HG02981 (cell line): ENCODE measurements at regions not wholly inside any gene's neighbourhood (a gene's known extent, or its start where the extent isn't known, plus 50 kb on each side); places are given as distances from the start of the nearest gene placed in this dataset.

Experiments used
- ATAC-seq: cut with Tn5 transposase; IDR thresholded peaks from one replicate; pipeline ENCODE4 v1.9.1; 2021; ENCODE audit warnings: mild to moderate bottlenecking, moderate library complexity; ENCODE audit not compliant: unreplicated experiment

DNA sequence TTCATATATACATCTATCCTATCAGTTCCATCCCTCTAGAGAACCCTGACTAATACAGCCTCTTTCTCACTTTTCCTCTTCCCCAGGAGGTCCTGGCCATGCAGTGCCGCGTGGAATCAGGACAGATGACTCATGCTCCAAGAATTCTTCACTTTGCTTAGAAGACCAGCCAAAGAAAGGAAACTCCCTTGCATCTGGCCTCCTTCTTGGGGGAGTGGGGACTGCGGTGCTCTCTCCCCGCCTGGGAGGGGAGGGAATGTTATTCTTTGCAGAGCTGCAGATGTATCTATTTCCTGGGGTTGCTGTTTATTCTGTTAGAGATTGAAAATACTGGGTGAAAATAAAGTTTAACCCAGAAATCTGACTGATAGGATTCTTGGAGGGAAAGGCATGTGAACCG, 111.5 kb upstream of the SH3BP4 start:
- ATAC-seq: no peak

DNA sequence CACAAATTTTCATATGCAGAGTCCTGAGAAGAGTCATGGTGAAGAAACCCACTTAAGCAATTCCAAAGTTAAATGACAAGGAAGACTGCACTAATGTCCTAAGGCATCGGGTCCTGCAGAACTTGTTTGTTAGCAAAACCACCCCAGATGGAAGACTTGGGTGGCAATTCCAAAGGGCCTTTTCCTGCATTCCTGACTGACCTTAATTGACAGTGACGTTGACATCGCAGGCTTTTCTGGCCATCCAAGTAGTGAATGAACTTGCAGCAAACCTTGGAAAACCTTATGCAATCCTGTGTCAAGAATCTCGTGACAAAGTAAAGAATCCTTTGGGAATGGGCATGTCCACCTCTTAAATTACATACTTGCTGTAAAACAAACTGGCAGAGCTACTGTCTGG, 112.5 kb upstream of the SH3BP4 start:
- ATAC-seq: no peak

DNA sequence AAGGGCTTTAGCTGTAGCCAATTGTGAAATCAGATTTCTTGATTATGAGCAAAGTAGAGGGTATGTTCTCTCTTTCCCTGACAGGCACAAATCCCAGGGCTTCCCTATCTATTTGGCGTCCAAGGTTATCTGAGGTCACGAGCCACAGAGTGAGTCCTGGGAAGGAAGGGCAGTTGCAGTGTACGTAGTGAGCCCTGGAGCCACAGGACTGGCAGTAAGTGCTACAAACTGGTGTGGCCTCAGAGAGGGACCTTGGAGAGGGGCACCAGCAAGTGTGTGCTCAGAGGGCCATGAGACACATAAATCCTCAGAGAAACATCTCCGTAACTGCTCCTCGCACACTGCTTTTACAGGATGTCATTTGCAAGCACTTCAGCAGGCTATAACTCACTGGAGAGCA, 115.5 kb upstream of the SH3BP4 start:
- no peak for ATAC-seq

DNA sequence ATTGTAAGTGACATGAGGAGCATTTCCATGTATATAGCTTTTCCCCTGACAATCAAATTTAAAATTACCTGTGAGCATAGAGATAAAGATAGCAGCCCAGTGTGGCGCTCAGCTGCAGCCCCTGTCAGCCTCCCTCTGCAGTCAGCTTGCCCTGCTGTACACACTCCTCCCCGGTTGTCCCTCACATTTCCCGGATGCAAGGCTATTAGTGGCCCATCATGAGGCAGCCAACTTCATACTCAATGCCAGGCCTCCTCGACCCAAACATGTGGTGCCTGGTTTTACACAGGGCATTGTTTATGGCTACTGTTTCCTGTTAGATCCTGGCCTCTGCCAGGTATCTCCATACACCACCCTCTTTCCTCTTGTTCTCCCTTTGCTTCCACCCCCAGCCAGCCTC, 116.1 kb upstream of the SH3BP4 start:
- no peak for ATAC-seq

DNA sequence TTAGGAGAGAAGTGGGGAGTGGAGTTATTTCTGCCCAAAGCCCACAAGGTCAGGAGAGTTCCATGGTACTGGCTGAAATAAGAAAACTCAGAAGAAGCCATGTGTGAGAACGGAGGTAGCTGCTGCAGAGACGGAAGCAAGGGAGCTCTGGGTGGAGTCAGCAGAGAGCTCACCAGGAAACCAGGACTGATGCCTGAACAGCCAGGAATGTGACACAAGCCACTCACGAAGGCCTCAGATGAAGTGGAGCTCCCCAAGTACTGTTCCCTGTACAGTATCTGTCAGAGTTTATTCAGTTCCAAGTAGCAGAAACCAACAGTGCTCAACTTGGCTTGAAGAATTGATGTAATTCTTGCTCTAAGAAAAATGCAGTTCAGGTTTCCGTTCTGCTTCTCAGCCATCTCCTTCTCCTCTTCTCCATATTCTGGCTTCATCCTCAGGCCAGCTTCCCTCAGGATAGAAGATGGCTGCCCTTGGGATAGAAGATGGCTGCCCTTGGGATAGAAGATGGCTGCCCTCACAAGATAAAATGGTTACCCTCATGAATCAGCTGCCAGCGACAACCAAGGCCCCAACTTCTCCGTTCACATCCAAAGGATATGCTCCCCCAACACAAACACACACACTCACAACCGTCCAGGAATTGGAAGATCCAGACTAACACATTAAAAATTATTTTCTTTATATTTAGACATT, 117.4 kb upstream of the SH3BP4 start:
- no peak for ATAC-seq

DNA sequence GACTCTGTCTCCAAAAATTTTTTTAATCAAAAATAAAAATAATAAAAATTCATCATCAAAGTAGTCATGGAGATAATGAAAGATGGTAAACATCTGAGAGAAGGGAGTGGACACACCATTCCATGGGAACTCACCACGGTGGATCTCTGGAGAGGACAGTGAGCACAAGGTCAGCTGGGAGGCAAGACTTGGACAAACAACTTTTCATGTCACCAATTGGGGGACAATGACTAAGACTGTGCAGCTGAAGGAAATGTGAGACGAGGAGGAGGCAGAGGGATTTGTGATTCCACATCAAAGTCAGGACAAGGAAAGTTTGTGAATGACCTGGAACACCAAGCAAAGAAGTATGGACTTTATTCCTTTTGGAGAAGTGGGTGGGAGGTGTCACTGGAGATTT, 121.0 kb upstream of the SH3BP4 start:
- ATAC-seq: no peak

DNA sequence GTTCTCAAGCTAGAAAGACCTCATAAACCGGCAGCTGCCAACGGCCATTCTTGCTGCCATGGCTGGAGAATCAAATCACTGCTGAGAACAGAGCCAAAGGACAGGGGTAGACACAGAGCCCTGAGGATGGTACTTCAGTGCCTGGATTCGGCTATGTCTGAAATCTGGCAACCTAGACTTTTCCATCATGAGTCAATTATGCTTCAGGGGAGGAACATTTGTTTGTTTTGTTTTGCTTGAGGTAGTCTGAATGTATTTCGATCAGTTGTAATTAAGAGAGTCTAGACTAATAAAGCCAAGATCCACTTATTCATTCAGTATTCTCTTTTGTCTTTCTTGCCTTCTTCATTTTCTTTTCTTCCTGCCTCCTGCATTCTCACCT, 122.8 kb upstream of the SH3BP4 start:
- ATAC-seq: no peak

DNA sequence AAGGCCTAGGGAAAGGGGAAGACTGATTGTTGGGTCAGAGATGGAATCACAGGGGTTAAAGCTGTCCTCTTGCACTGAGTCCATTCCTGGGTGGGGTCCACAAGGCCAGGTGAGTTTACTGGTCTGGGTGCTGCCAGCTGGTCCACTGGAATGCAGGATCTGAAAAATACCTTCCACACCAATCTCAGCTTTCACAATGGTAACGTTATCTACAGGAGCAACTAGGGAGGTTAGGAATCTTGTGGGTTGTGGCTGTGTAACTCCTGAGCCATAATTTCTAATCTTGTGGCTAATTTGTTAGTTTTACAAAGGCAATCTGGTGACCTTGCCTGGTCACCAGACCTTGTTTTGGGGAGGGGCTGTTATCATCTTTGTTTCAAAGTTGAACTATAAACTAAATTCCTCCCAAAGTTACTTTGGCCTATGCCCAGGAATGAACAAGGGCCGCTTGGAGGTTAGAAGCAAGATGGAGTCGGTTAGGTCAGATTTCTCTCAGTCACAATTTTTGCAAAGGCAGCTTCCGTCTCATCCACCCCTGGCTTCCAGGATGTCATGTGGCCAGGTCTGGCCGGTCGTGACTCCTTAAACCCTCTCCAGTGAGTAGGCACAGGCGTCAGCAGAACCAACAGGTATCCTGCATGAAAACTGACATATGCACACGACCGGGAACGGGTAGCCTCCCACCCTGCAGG, 123.3 kb upstream of the SH3BP4 start:
- ATAC-seq: no peak

DNA sequence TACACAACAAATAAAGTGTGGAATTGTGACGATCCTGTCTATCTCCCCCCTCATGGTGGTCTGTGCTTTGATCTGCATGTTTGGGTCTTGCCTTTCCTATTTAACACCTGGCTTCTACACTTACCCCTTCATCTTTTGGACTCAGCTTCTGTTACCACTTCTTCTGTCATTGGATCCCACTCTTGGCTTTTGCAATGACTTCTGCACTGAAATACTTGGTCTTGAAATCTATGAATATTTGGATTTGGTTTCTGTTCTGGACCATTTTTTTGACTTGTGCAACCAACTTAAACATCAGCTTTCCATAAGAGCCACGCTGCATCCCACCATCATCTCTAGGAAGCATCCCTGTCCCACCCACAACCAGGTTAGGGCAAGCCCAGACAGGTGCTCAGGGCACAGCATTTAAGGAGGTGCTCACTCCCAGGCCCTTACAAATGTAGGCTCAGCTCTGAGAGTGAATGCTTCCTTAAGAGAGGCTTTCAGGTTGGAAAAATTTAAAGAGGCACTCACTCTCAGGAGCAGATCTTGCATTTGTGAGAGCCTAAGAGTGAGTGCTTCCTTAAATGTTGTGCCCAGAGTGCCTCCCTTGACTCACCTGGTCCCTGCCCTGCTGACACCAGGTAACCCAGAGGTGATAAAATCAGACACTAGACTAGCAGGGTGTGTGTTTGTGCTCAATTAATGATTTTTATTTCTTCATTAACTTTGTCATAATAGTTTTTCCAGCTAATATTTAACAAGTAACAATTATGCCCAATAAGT, 124.5 kb upstream of the SH3BP4 start:
- ATAC-seq: no peak

DNA sequence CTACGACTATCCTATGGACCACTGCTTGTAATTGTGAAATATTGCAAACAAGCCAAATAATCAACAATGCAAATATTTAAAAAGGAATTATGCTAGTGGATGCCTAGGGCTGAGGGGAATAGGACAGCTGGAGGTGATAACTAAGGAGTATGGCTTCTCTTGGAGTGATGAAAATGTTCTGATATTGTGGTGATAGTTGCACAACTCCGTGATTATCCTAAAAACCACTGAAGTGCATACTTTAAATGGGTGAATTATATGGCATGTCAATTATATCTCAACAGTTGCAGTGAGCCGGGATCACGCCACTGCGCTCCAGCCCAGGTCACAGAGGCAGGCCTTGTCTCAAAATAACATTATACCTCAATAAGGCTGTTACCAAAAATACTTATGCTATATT, 125.1 kb upstream of the SH3BP4 start:
- ATAC-seq: no peak

DNA sequence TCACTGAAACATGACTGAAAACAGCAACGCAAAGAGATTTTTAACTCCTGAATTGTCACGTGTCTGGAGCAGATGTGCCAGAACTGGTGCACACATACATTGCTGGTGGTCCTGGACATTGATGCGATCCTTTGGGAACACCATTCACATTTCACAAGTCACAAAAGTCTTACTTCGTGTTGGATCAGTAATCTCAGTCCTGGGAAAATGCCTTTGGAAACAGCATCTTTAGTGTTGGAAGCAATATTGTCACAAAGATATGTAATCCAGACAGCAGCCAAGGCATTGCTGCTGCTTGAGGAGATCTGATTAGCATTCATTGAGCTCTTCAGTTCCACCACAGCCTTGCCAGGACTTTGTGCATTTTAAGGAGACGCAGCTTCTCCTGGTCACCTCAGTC, 126.2 kb upstream of the SH3BP4 start:
- no peak for ATAC-seq

DNA sequence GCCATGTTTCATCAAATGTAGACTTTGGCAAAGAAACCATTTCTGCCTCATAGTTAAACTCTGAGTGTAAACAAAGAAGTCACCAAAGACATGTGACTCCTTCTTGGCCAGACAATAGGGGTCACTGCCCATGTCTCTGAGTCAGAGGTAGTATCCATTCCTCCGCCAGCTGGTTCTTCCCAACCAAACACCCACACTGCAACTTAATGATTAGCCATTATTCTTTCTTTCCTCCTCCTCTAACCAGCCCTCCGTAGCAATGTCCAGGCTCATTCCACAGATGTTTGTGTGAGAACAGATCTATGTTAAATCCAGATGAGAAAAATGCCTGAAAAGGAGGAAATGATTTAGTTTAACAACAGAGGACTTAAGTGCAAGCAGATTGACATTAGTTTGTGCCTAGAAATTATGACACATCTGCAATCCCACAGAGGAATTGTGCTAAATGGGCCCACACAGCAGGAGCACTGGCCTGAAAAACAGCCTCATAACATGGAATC, 127.9 kb upstream of the SH3BP4 start:
- ATAC-seq: no peak

DNA sequence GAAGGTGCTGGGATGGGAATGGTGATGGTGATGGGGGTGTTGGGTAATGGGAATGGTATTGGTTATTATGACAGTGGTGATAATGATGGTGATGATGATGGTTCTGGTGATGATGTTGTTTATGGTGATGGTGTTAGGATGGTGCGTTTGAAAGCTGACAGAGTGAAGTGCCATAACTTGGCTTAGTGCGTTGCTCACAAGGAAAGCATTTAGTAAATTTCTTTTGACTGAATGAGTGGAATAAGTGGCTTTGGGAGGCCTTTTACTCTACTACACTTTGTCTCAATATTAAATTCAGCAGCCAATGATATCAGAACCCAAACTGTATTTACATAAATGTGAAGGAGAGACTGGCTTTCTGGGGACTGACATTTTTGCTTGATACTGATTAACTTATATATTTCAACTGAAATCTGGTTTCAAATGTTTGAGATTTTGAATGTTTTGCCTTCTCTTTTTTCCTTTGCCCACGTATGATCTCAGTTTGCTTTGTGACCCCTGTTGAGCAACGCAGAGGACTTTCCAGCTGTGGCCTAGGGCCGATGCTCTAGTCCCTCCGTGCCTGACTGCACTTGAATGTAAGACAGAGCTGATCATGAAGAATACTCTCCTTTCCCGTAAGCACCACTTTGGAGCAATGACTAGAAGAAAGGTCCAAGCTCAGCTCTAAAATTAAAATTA, 128.5 kb upstream of the SH3BP4 start:
- ATAC-seq: no peak

DNA sequence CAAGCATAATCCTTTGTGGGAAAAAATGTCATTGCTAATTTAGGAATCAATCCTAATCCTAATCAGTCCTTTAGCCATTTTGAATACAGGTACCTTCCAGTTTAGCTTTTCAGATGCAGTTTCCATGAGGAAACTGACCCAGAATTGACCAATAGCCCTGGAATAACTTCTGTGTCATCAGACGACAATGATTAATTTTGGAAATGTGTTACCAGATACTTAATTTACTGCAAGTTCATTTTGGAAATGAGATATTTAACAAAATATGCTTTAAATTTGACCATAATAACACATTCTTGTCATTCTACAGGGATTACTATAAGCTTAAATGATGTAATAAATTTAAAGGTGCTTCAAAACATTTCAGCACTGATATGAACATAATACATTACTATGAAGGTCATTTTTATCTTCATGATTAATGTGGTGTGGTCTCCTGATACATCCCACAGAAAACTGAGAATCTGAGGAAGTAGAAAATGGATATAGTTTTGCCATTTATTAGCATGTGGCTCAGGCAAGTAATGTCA, 129.8 kb upstream of the SH3BP4 start:
- no peak for ATAC-seq

DNA sequence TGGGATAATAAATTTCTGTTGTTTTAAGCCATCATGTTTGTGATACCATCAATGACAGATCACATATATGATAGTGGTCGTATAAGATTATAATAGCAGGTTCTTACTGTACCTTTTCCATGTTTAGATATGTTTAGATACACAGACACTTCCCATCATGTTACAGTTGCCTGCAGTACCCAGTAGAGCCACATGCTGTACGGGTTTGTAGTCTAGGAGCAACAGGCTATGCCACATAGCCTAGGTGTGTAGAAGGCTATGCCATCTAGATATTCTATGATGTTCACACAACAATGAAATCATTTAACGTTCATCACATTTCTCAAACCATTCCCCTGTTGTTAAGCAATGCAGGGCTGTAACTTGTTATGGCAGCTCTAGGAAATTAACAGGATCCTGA, 132.9 kb upstream of the SH3BP4 start:
- ATAC-seq: no peak

DNA sequence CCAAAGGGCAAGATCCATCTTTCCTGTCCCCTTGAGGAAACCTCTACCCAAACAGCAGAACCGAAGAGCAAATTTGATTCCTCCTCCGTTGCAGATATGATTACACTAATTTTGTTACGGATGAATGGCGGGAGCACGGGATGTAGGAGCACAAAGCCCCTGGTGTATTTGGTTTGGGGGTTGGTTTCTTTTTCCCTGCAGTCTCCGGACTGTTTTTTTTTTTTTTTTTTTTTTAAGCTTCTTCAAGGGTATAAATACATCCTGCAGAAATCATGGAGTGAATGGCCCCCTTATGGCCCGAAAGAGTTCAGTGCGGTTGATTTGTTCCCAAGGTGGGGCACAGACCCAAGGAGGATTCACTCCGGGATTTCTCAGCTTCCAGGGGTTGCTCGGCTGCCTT, 135.3 kb upstream of the SH3BP4 start:
- no peak for ATAC-seq

DNA sequence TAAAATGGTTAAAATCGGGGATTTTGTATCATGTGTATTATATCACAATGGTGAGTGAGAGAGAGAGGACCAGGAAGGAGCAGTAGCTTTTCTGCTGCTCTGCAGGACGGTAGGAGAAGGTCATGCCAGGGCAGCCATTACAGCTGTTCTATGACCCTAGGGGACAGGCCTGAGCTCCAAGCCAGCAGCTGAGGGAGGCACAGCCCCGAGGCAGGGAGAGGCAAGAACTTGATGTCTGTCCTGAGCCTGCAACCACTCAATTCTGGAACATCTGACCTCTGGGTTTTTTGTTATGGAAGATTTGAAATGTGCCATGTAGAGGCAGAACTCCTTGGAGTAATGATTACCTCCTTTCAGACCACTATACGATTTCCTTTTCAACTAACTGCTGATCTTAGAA, 135.8 kb upstream of the SH3BP4 start:
- ATAC-seq: no peak

DNA sequence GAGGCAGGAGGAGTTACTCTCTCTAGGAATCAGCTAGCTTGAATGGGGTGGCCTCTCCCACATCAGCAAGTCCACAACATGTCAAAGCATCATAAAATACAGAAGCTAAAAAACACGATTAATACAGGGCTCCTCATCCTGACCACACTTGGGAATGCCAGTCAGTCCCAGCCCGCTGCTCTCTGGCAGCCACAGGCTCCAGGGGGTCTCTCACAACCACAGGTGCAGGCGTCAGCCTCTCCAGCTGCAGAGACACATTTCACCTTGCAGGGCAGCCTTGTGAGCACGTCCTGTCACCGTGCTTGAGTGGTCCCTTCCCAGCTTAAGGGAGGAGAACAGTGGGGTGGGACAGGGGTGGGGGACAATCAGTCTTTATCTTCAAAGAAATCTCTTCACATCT, 137.4 kb upstream of the SH3BP4 start:
- ATAC-seq: no peak

DNA sequence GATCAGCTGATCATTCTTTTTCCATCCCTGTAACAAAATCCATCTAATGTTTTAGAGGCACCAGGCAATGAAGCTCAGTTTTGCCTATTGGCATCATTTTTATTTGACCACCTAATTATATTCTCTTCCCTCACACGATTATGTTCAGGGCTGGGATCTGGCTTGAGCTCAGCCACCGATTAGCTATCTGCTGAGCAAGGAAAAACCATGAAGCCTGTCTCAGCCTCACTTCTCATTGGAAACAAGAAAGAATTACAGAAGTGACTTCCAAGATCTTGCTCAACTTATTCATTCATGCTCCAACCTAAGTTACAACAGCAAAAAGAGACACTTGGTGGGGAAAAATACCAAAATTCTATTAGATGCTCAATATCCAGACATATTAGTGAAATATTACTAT, 139.0 kb upstream of the SH3BP4 start:
- ATAC-seq: no peak

DNA sequence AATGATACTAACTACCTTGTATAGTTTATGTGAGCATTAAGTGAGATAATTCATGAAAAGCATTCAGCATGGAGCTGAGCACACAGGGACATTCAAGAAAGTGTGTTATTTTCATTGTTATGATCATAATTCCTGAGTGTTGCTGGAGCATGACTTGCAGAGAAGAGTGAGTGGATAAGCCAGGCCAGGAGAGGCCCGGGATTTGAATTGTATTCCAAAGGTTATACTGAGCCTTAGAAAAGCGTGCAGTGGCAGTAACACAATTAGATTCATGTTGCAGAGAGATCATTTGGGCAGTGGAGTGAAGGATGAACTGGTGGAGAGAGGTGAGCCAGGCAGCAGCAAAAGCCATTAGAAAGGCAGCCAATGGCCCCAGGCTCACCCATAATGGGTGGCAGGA, 142.9 kb upstream of the SH3BP4 start:
- no peak for ATAC-seq

DNA sequence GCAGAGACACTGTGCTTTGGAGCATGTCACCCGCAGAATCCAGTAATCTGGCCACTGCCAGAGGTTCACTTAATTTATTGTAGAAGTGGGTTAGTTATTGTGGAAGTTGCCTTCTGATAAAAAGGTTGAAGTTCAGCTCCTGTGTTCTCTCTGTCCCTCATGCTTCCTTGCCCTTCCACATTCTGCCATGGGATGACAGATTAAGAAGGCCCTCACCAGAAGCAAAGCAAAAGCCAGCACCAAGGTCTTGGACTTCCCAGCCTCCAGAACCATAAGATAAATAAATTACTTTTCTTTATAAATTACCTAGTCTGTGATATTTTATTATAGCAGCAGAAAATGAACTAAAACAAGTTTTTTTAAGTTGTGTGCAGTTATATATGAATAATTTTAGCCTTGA, 145.0 kb upstream of the SH3BP4 start:
- ATAC-seq: no peak
